GM18520 (cell line): ENCODE measurements at regions not wholly inside any gene's neighbourhood (a gene's known extent, or its start where the extent isn't known, plus 50 kb on each side); places are given as distances from the start of the nearest gene placed in this dataset.

Experiments used
- ATAC-seq: cut with Tn5 transposase; IDR thresholded peaks from one replicate; pipeline ENCODE4 v1.9.1; 2021; ENCODE audit not compliant: unreplicated experiment

- no peak for ATAC-seq
Observed at GRCh38 chr6:139611327-139612134, 237.1 kb upstream of the CITED2 start.

- ATAC-seq = no peak
Observed at GRCh38 chr6:139608466-139609261, 234.2 kb upstream of the CITED2 start.

- no peak for ATAC-seq
Observed at GRCh38 chr6:139605350-139605749, 230.9 kb upstream of the CITED2 start.

GRCh38 chr6:139603581-139603980 is 229.1 kb upstream of the CITED2 start:
- ATAC-seq = no peak

- ATAC-seq = no peak
Observed at GRCh38 chr6:139602577-139602976, 228.1 kb upstream of the CITED2 start.

GRCh38 chr6:139600919-139601475 is 226.5 kb upstream of the CITED2 start:
- peak; percentile 98 for ATAC-seq

- ATAC-seq = peak; percentile 6
Observed at GRCh38 chr6:139600343-139600742, 225.9 kb upstream of the CITED2 start.

- no peak for ATAC-seq
Observed at GRCh38 chr6:139597771-139598755, 223.6 kb upstream of the CITED2 start.

- ATAC-seq = no peak
Observed at GRCh38 chr6:139597087-139597763, 222.8 kb upstream of the CITED2 start.

GRCh38 chr6:139595183-139595582 is 220.7 kb upstream of the CITED2 start:
- ATAC-seq = no peak

GRCh38 chr6:139594333-139594965 is 220.0 kb upstream of the CITED2 start:
- no peak for ATAC-seq

- ATAC-seq = no peak
Observed at GRCh38 chr6:139593081-139593480, 218.6 kb upstream of the CITED2 start.

GRCh38 chr6:139592011-139592410 is 217.6 kb upstream of the CITED2 start:
- ATAC-seq = no peak

- no peak for ATAC-seq
Observed at GRCh38 chr6:139591075-139591865, 216.8 kb upstream of the CITED2 start.

- no peak for ATAC-seq
Observed at GRCh38 chr6:139590206-139590605, 215.8 kb upstream of the CITED2 start.

GRCh38 chr6:139588734-139589593 is 214.5 kb upstream of the CITED2 start:
- ATAC-seq = no peak

GRCh38 chr6:139588076-139588639 is 213.7 kb upstream of the CITED2 start:
- ATAC-seq = no peak

GRCh38 chr6:139587469-139587868 is 213.0 kb upstream of the CITED2 start:
- no peak for ATAC-seq
